ENCODE measurements at regions not wholly inside any gene's neighbourhood (a gene's known extent, or its start where the extent isn't known, plus 50 kb on each side); places are given as distances from the start of the nearest gene placed in this dataset.

DNA sequence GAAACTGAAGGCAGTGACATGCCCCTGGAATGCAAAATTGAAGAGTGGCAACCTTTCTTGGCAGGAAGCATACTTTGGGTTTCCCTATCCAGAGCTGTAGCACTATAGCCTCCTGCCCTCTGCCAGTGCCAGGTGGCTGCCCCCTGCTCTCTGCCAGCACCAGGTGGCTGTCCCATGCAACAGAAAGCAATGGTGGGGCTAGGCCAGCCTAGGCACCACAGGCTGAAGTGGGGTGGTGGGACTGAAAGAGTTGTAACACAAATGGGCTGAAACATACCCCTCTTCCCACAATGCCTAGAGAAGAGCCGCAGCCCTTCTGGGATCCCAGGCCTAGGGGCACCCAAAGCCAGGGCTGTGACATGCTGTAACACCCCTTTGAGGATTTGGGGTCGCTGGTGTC, 1739.3 kb upstream of the LRRTM1 start:
- TF ChIP-seq, protein P1, sequence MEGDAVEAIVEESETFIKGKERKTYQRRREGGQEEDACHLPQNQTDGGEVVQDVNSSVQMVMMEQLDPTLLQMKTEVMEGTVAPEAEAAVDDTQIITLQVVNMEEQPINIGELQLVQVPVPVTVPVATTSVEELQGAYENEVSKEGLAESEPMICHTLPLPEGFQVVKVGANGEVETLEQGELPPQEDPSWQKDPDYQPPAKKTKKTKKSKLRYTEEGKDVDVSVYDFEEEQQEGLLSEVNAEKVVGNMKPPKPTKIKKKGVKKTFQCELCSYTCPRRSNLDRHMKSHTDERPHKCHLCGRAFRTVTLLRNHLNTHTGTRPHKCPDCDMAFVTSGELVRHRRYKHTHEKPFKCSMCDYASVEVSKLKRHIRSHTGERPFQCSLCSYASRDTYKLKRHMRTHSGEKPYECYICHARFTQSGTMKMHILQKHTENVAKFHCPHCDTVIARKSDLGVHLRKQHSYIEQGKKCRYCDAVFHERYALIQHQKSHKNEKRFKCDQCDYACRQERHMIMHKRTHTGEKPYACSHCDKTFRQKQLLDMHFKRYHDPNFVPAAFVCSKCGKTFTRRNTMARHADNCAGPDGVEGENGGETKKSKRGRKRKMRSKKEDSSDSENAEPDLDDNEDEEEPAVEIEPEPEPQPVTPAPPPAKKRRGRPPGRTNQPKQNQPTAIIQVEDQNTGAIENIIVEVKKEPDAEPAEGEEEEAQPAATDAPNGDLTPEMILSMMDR (conservative IDR thresholded peaks at IDR 0.05; ENCODE audit: low read length) = no peak
- no peak for TF ChIP-seq EZH2phosphoT487 (IDR thresholded peaks at IDR 0.05; ENCODE audit: borderline replicate concordance)

Data from Loucy (cell line).